GOT3 (cell line): ENCODE measurements at regions not wholly inside any gene's neighbourhood (a gene's known extent, or its start where the extent isn't known, plus 50 kb on each side); places are given as distances from the start of the nearest gene placed in this dataset.
A peak's percentile ranks its signal among the peaks of the same experiment; 100 is the strongest.
"Not testable (repeated sequence)": the region's sequence is repeated elsewhere in the genome, so short reads cannot be mapped to it uniquely, and the experiment has no call there.

Source experiments
- DNase-seq: peaks from one replicate; lab custom pipeline; 2025; ENCODE audit warnings: mixed read lengths; lab: John Stamatoyannopoulos, UW

GRCh38 chr7:152541892-152542291, 106.1 kb upstream of the KMT2C start:
- no peak for DNase-seq

DNA sequence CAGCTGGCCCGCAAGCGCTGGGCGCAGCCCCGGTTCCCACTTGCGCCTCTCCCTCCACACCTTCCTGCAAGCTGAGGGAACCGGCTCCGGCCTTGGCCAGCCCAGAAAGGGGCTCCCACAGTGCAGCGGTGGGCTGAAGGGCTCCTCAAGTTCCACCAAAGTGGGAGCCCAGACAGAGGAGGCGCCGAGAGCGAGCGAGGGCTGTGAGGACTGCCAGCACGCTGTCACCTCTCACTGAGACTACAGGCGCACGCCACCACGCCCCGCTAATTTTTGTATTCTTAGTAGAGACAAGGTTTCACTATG, 103.3 kb upstream of the KMT2C start:
- not testable (repeated sequence) for DNase-seq

- not testable (repeated sequence) for DNase-seq
These were observed 102.8 kb upstream of the KMT2C start for GRCh38 chr7:152538346-152539189.

- no peak for DNase-seq
These were observed 101.8 kb upstream of the KMT2C start for GRCh38 chr7:152537639-152538038.

DNA sequence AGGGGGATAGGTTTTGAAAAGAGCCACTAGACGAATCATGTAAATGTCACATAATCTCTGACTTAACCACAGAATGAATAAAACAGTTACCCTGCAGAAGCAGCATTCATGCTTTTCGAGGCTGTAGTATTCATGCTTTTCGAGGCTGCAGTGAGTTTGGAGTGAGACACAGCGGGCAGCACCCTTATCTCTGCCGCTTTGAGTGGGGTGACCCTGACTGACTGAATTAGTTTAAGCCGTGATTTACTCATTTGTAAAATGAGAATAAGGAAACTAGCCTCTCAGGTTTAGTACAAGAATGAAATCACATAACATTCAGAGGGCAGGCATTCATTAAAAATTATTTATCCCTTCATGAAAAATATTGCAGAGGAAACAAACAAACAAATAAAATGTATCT, 92.8 kb upstream of the KMT2C start:
- no peak for DNase-seq

DNA sequence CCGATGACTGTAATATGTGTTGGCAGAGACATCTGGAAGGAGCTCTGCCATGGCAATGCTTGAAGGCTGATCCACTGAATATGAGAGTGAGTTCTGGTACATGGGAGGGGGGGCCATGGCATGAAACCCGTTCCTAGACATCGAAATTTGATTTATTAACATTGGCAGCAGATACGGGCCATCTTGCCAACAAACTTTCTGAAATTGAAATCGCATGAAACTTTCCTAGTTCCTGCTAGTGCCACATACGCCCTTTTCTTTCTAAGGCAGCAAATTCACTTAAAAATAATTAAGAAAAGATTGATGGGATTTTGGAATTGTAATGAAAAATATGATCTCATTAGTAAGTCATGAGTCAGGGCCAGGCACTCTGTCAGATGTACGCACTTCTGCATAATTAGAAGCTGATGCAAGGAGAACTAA, 91.8 kb upstream of the KMT2C start:
- DNase-seq, result no peak

- no peak for DNase-seq
These were observed 88.1 kb upstream of the KMT2C start for GRCh38 chr7:152523916-152524315.

GRCh38 chr7:152522571-152523067, 86.8 kb upstream of the KMT2C start:
- DNase-seq, result no peak

- DNase-seq, result no peak
These were observed 85.9 kb upstream of the KMT2C start for GRCh38 chr7:152521420-152522337.

GRCh38 chr7:152520861-152521302, 85.1 kb upstream of the KMT2C start:
- DNase-seq, result peak; percentile 13

DNA sequence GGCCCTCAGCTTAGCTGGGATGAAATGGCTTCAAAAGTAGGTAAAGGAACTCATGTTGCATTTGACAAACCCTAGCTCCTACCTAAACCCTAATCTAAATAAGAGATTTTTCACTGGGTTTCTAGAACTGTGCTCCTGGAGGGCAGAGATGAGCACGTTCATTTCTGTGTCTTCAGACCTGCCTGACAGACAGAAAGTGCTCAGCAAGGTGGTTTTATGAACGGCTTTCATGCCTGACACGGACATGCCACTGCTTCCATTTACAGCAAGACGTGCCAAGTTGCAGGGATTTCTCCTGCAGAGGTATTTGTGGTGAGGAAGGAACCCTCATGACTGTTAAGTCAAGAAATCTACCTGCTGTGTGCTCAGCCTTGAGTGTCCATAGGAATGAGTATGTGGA, 83.5 kb upstream of the KMT2C start:
- no peak for DNase-seq

- no peak for DNase-seq
These were observed 80.4 kb upstream of the KMT2C start for GRCh38 chr7:152516216-152516615.

DNA sequence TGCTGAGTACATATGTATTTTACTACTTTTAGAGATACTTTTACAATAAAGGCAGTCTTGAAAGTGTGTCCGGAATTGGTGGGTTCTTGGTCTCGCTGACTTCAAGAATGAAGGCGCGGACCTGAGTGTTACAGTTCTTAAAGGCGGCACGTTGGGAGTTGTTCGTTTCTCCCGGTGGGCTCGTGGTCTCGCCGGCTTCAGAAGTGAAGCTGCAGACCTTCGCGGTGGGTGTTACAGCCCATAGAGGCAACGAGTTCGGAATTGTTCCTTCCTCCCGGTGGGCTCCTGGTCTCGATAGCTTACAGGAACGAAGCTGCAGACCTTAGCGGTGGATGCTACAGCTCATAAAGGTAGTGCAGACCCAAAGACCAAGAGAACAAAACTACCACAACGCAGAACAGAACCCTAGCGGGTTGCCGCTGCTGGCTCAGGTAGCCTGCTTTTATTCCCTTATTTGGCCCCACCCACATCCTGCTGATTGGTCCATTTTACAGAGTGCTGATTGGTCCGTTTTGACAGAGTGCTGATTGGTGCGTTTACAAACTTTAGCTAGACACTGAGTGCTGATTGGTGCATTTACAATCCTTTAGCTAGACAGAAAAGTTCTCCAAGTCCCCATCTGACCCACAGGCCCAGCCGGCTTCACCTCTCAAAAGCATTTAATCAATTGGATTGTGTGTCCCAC, 79.6 kb upstream of the KMT2C start:
- DNase-seq, result not testable (repeated sequence)

GRCh38 chr7:152514771-152515105, 78.9 kb upstream of the KMT2C start:
- no peak for DNase-seq

DNA sequence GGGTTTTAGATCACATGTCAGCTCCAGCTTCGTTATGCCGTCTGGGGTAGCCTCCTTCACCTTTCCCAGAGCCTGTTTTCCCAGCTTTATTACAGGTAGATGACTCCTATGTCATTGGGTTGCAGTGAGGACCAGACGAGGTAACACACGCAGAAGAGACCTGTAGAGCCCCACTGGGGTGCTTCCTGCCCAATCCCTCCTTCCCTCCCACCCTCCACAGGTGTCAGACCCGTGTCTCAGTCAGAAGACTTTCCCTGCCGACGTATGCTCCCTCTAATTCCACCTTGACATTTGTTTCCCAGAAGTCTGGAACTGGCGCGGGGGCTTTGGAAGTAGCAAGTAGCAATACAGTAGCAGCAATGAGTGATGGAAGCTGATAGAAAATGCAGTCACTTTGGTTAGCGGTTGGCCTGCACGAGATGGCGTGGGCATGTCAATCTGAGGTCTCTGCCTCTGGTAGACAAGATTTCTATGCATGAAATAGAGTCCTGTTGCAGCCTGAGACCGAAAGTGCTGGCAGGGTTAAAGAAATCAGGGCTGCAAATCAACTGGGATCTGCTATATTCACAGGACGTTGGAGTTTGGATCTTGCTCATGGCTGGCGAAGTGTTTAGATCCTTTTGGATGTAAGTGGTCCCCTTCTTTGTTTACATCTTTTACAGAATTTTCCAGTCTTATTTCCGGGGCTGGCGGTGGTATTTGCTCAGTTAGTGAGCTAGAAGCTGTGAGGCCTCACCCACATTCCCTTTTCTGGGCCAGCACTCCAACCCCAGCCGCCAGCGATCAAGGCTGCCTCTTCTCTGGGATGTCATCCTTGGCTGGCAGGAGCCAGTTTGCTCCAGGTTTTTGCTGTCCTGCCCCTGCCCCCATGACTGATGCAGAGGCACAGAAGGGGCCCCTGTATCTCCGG, 78.3 kb upstream of the KMT2C start:
- no peak for DNase-seq

GRCh38 chr7:152512706-152513105, 76.9 kb upstream of the KMT2C start:
- no peak for DNase-seq

DNA sequence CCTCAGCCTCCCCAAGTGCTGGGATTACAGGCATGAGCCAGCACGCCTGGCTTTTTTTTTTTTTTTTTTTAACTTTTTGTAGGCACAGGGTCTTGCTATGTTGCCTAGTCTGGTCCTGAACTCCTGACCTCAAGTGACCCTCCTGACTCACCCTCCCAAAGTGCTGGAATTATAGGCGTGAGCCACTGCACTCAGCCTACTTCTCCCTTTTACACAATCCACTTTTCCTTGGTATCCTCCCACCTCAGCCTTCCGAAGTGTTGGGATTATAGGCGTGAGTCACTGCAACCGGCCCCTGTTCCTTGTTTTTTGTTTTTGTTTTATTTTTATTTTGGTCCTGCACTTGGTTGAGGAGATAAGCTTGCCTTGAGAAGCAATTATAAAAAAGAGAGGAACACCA, 75.9 kb upstream of the KMT2C start:
- DNase-seq, result no peak

- no peak for DNase-seq
These were observed 72.9 kb upstream of the KMT2C start for GRCh38 chr7:152508701-152509100.

- DNase-seq, result no peak
These were observed 69.8 kb upstream of the KMT2C start for GRCh38 chr7:152505606-152506005.

DNA sequence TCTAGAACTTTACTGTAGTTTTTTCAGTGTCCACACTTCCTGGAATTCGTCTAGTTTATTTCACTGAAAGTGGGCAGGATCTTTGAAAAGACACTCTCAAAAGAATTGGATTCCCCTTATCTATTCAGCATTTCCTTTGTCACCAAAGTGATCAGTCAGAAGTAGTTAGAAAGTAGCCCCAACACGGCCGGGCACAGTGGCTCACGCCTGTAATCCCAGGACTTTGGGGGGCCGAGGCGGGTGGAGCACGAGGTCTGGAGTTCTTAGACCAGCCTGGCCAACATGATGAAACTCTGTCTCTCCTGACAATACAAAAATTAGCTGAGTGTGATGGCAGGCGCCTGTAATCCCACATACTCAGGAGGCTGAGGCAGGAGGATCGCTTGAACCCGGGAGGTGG, 69.0 kb upstream of the KMT2C start:
- no peak for DNase-seq

DNA sequence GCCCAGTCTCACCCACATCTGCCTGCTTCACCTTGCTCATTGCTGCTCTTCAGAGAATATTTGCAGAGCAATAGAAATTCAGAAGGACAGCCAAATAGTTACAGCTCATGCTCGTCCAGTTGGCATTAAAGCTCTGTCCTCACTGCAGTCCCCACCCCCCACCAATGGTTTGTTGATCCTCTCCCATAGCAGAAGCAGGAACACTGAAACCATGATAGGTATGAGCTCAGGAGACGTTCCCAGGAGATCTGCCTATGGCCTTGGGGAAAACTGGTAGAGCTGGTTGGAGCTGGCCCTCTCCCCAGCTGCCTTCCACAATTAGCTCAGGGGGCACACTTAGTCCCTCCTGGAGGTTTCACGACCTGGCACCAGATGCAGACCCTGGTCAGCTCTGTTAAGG, 68.6 kb upstream of the KMT2C start:
- DNase-seq, result no peak
